ENCODE measurements at regions not wholly inside any gene's neighbourhood (a gene's known extent, or its start where the extent isn't known, plus 50 kb on each side); places are given as distances from the start of the nearest gene placed in this dataset.

GRCh38 chr6:167643223-167643622 is 183.5 kb upstream of the AFDN start:
- H3K4me3 ChIP-seq (ENCODE audit: low read depth, low read length), result no peak overlapping the region
- no TSS peak for BruUV-seq (replicated peaks)
- CTCF ChIA-PET, result no interaction called here
- Mint-ChIP-seq H3K27ac (ENCODE audit: unreplicated experiment) (no peak overlapping the region), H3K4me1 (ENCODE audit: low read depth, unreplicated experiment) (no peaks in the 10 kb centered on the region), H3K4me3 (ENCODE audit: unreplicated experiment) (no peak overlapping the region), H3K9me3 (ENCODE audit: unreplicated experiment) (peaks cover 16% of the 10 kb centered on the region), H3K36me3 (ENCODE audit: insufficient read depth, unreplicated experiment) (no peaks in the 10 kb centered on the region), H3K27me3 (ENCODE audit: insufficient read depth, unreplicated experiment) (no peaks in the 10 kb centered on the region)
- no peaks in the 10 kb centered on the region for H3K27me3 ChIP-seq (replicated peaks; ENCODE audit: control insufficient read depth, insufficient read depth, low read length)
- TF ChIP-seq, protein P1, sequence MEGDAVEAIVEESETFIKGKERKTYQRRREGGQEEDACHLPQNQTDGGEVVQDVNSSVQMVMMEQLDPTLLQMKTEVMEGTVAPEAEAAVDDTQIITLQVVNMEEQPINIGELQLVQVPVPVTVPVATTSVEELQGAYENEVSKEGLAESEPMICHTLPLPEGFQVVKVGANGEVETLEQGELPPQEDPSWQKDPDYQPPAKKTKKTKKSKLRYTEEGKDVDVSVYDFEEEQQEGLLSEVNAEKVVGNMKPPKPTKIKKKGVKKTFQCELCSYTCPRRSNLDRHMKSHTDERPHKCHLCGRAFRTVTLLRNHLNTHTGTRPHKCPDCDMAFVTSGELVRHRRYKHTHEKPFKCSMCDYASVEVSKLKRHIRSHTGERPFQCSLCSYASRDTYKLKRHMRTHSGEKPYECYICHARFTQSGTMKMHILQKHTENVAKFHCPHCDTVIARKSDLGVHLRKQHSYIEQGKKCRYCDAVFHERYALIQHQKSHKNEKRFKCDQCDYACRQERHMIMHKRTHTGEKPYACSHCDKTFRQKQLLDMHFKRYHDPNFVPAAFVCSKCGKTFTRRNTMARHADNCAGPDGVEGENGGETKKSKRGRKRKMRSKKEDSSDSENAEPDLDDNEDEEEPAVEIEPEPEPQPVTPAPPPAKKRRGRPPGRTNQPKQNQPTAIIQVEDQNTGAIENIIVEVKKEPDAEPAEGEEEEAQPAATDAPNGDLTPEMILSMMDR (IDR thresholded peaks at IDR 0.05; ENCODE audit: insufficient read depth in 1 of 2, low read depth in 1 of 2, low read length in 1 of 2, severe bottlenecking in 1 of 2, unreplicated experiment in 1 of 2), result no peak
- DNase-seq, result no peak
- POLR2A ChIA-PET, result no interaction called here
- H3K36me3 ChIP-seq (ENCODE audit: control insufficient read depth, insufficient read depth, low read length), result no peaks in the 10 kb centered on the region
- H3K4me1 ChIP-seq, result no peaks in the 10 kb centered on the region
- intact Hi-C loops (cut with micrococcal nuclease; ENCODE audit: unreplicated experiment), result no loop called here
- no peaks in the 10 kb centered on the region for H3K9me3 ChIP-seq

GRCh38 chr6:167643716-167644115 is 183.0 kb upstream of the AFDN start:
- Histone ChIP-seq H3K36me3 (ENCODE audit: control insufficient read depth, insufficient read depth, low read length) (no peaks in the 10 kb centered on the region), H3K4me3 (ENCODE audit: low read depth, low read length) (no peak overlapping the region), H3K9me3 (no peaks in the 10 kb centered on the region), H3K27me3 (replicated peaks; ENCODE audit: control insufficient read depth, insufficient read depth, low read length) (no peaks in the 10 kb centered on the region), H3K4me1 (no peaks in the 10 kb centered on the region)
- H3K9me3 Mint-ChIP-seq (ENCODE audit: unreplicated experiment), result peaks cover 16% of the 10 kb centered on the region
- ChIA-PET CTCF (no interaction called here), POLR2A (no interaction called here)
- H3K4me1 Mint-ChIP-seq (ENCODE audit: low read depth, unreplicated experiment), result no peaks in the 10 kb centered on the region
- H3K36me3 Mint-ChIP-seq (ENCODE audit: insufficient read depth, unreplicated experiment), result no peaks in the 10 kb centered on the region
- no peak overlapping the region for H3K4me3 Mint-ChIP-seq (ENCODE audit: unreplicated experiment)
- no peaks in the 10 kb centered on the region for H3K27me3 Mint-ChIP-seq (ENCODE audit: insufficient read depth, unreplicated experiment)
- intact Hi-C loops (cut with micrococcal nuclease; ENCODE audit: unreplicated experiment), result no loop called here
- TF ChIP-seq, protein P1 (IDR thresholded peaks at IDR 0.05; ENCODE audit: insufficient read depth in 1 of 2, low read depth in 1 of 2, low read length in 1 of 2, severe bottlenecking in 1 of 2, unreplicated experiment in 1 of 2), result no peak
- BruUV-seq (replicated peaks), result no TSS peak
- DNase-seq, result no peak
- H3K27ac Mint-ChIP-seq (ENCODE audit: unreplicated experiment), result no peak overlapping the region

DNA sequence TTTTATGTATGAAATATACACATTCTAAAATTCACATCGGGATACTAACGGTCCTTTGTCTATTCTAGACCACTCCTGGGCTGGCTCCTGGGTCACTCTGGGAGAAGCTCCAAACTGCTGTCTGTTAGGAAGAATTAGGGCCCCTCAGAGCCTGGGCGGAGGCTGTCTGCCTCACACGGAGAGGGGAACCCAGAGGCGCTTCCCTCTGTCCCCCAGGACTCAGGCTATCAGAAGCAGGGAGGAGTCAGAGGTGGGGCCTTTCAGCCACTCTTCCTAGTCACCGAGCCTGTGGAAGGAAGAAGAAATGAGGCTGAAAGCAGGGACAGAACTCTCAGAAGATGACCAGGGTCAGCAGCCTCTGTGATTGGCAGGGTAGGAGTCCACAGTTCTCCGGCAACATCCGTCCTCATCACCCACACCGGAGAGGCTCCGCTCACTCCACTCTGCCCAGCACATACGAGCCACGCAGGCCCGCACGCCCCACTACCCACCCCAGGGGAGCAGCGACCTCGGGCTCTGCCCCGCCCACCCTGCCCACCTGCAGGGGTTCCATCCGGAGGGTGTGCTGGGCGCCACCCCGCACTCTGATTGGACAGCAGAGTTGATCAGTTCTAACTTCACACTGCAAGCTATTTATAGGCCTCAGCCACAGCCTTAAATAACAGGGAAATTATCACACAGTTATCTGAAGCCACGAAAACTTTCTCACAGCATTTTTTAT is 182.1 kb upstream of the AFDN start:
- Histone ChIP-seq H3K4me3 (ENCODE audit: low read depth, low read length) (no peak overlapping the region), H3K4me1 (no peaks in the 10 kb centered on the region), H3K9me3 (no peaks in the 10 kb centered on the region), H3K36me3 (ENCODE audit: control insufficient read depth, insufficient read depth, low read length) (no peaks in the 10 kb centered on the region), H3K27me3 (replicated peaks; ENCODE audit: control insufficient read depth, insufficient read depth, low read length) (no peaks in the 10 kb centered on the region)
- Mint-ChIP-seq H3K27ac (ENCODE audit: unreplicated experiment) (no peak overlapping the region), H3K4me1 (ENCODE audit: low read depth, unreplicated experiment) (no peaks in the 10 kb centered on the region), H3K36me3 (ENCODE audit: insufficient read depth, unreplicated experiment) (no peaks in the 10 kb centered on the region), H3K27me3 (ENCODE audit: insufficient read depth, unreplicated experiment) (no peaks in the 10 kb centered on the region), H3K9me3 (ENCODE audit: unreplicated experiment) (peaks cover 16% of the 10 kb centered on the region), H3K4me3 (ENCODE audit: unreplicated experiment) (no peak overlapping the region)
- CTCF ChIA-PET, result no interaction called here
- TF ChIP-seq, protein P1 (IDR thresholded peaks at IDR 0.05; ENCODE audit: insufficient read depth in 1 of 2, low read depth in 1 of 2, low read length in 1 of 2, severe bottlenecking in 1 of 2, unreplicated experiment in 1 of 2), result no peak
- intact Hi-C loops (cut with micrococcal nuclease; ENCODE audit: unreplicated experiment), result no loop called here
- POLR2A ChIA-PET, result no interaction called here
- BruUV-seq (replicated peaks), result no TSS peak
- DNase-seq, result no peak
